Fibroblast of lung (primary cell): ENCODE measurements at regions not wholly inside any gene's neighbourhood (a gene's known extent, or its start where the extent isn't known, plus 50 kb on each side); places are given as distances from the start of the nearest gene placed in this dataset.

Source experiments
- DNase-seq, 2 donors: peaks; one replicate each; pipeline versions ENCODE4 v3.0.0 to v3.0.0-alpha.2; 2010; ENCODE audit warnings: low read depth in 2 of 2
- H2AFZ ChIP-seq: 2 replicates; pipeline ENCODE4 v1.5.1; 2012; ENCODE audit warnings: low read length, control low read depth, inconsistent platforms
- H3K27ac ChIP-seq: 2 replicates; pipeline ENCODE4 v1.5.1; 2011; ENCODE audit warnings: low read length, control low read depth; ENCODE audit not compliant: insufficient read depth
- H3K27me3 ChIP-seq: 2 replicates; pipeline ENCODE4 v1.5.1; 2011; ENCODE audit warnings: mild to moderate bottlenecking, low read length; ENCODE audit not compliant: control insufficient read depth, insufficient read depth
- H3K36me3 ChIP-seq: 2 replicates; pipeline ENCODE4 v1.5.1; 2011; ENCODE audit warnings: low read length; ENCODE audit not compliant: control insufficient read depth, insufficient read depth
- H3K4me1 ChIP-seq: 2 replicates; pipeline ENCODE4 v1.5.1; 2011; ENCODE audit warnings: low read length; ENCODE audit not compliant: control insufficient read depth, insufficient read depth; ENCODE audit errors: extremely low read depth
- H3K4me2 ChIP-seq: 2 replicates; pipeline ENCODE4 v1.5.1; 2011; ENCODE audit warnings: low read length, control low read depth; ENCODE audit not compliant: insufficient read depth; ENCODE audit errors: extremely low read depth
- H3K4me3 ChIP-seq, 4 experiments: fragments of 200-600 bp in 1 of 4; sonication (generic) in 1 of 4; replicated peaks in 1 of 4; 2 replicates each; pipeline ENCODE4 v1.5.1; 2011 to 2016; ENCODE audit warnings: low read length in 4 of 4, low read depth in 3 of 4, mild to moderate bottlenecking in 3 of 4, control low read depth in 2 of 4, inconsistent platforms in 1 of 4, mixed read lengths in 1 of 4; ENCODE audit not compliant: insufficient read depth in 1 of 4; ENCODE audit errors: control extremely low read depth in 1 of 4
- H3K79me2 ChIP-seq: 2 replicates; pipeline ENCODE4 v1.5.1; 2012; ENCODE audit warnings: mild to moderate bottlenecking, low read length, inconsistent platforms; ENCODE audit not compliant: control insufficient read depth, insufficient read depth
- H3K9ac ChIP-seq: 2 replicates; pipeline ENCODE4 v1.5.1; 2011; ENCODE audit warnings: mild to moderate bottlenecking, low read length, control low read depth; ENCODE audit not compliant: insufficient read depth
- H3K9me3 ChIP-seq: 2 replicates; pipeline ENCODE4 v1.5.1; 2012; ENCODE audit warnings: low read depth, low read length; ENCODE audit not compliant: control insufficient read depth, insufficient read depth
- H4K20me1 ChIP-seq: 2 replicates; pipeline ENCODE4 v1.5.1; 2011; ENCODE audit warnings: low read length; ENCODE audit not compliant: control insufficient read depth, insufficient read depth; ENCODE audit errors: extremely low read depth
- EZH2 ChIP-seq: IDR thresholded peaks from 2 replicates; pipeline ENCODE4 v1.5.1; 2012; ENCODE audit warnings: low read length, control low read depth, mild to moderate bottlenecking; ENCODE audit errors: missing control alignments
- TF ChIP-seq, protein P1 (sequence below), 2 donors: IDR thresholded peaks in 1 of 2; conservative IDR thresholded peaks in 1 of 2; 1 replicate in 1 of 2; 2 replicates in 1 of 2; pipeline ENCODE4 v1.5.1; 2011 to 2012; ENCODE audit warnings: low read length in 2 of 2, control low read depth in 1 of 2, inconsistent platforms in 1 of 2, low read depth in 1 of 2, mild to moderate bottlenecking in 1 of 2

DNA sequence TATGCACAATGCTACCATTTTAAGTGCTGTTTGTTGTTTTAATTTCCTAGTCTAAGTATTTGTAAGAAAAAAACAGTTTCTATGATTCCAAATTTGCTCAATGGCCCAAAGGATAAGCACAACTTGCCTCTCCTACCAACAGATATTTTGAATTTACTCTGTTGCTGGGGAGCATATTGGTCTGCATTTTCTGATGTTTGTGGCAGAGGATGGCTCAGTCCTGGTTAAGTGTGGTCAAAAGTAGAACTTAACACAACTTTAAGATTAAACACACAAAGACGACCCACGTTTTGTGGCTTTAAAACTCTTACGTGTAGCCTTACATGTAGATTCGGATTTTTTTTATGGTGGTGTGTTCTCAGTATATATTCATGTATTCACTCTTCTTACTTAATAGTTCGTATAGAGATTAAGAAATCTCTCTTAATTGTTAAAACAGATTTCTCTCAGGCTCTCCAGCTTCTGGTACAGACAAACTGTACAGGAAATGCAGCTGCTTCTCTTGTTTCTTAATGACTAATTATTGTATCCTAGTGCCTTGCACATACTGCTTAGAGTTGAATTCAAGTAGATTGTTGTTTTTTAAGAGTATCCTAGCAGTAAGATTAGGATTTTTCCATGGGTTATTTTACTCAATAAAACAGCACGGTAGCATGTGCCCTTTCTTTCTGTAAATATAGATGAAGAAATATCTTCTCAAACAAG lies 86.2 kb downstream of the GPR85 start:
- no peak for DNase-seq

DNA sequence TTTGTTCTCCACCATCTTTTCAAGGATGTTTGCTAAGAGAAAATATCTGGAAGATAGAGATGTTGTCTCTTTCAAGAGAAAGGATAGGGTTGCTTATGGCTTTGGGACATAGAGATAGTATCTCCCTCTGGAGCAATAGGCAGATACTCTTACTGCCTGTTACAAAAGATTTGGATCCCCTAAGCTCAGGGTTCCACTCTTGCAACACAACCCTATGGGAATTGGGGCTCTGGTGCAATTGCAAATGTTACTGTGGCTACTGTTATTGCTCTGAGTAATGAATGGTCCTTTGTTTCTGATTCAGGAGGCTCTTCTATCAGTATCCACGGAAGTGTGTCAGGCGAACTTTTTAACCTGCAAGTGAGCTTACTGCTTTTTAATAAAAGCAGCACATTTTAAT lies 88.8 kb downstream of the GPR85 start:
- no peaks in the 10 kb centered on the region for H4K20me1 ChIP-seq
- H3K27ac ChIP-seq = no peak overlapping the region
- H3K79me2 ChIP-seq = no peaks in the 10 kb centered on the region
- no peak for DNase-seq
- TF ChIP-seq EZH2 = no peak
- TF ChIP-seq, protein P1, sequence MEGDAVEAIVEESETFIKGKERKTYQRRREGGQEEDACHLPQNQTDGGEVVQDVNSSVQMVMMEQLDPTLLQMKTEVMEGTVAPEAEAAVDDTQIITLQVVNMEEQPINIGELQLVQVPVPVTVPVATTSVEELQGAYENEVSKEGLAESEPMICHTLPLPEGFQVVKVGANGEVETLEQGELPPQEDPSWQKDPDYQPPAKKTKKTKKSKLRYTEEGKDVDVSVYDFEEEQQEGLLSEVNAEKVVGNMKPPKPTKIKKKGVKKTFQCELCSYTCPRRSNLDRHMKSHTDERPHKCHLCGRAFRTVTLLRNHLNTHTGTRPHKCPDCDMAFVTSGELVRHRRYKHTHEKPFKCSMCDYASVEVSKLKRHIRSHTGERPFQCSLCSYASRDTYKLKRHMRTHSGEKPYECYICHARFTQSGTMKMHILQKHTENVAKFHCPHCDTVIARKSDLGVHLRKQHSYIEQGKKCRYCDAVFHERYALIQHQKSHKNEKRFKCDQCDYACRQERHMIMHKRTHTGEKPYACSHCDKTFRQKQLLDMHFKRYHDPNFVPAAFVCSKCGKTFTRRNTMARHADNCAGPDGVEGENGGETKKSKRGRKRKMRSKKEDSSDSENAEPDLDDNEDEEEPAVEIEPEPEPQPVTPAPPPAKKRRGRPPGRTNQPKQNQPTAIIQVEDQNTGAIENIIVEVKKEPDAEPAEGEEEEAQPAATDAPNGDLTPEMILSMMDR (conservative IDR thresholded peaks at IDR 0.05 in 1 of 2, IDR thresholded peaks at IDR 0.05 in 1 of 2; ENCODE audit: low read depth in 1 of 2, low read length in 2 of 2) = no peak
- H3K9ac ChIP-seq = no peak overlapping the region
- H2AFZ ChIP-seq = no peak overlapping the region
- H3K4me3 ChIP-seq = no peak overlapping the region
- no peaks in the 10 kb centered on the region for H3K36me3 ChIP-seq
- H3K4me2 ChIP-seq = no peak overlapping the region
- H3K27me3 ChIP-seq = no peaks in the 10 kb centered on the region
- no peaks in the 10 kb centered on the region for H3K9me3 ChIP-seq
- H3K4me1 ChIP-seq = peaks cover 3% of the 10 kb centered on the region

More for the DNA sequence above, 86.2 kb downstream of the GPR85 start:
- no peaks in the 10 kb centered on the region for H3K4me1 ChIP-seq
- H3K36me3 ChIP-seq = no peaks in the 10 kb centered on the region
- no peak overlapping the region for H3K4me3 ChIP-seq
- H3K27ac ChIP-seq = no peak overlapping the region
- no peak overlapping the region for H2AFZ ChIP-seq
- H3K4me2 ChIP-seq = no peak overlapping the region
- H3K79me2 ChIP-seq = no peaks in the 10 kb centered on the region
- no peaks in the 10 kb centered on the region for H3K27me3 ChIP-seq
- H3K9me3 ChIP-seq = no peaks in the 10 kb centered on the region
- TF ChIP-seq, protein P1 (conservative IDR thresholded peaks at IDR 0.05 in 1 of 2, IDR thresholded peaks at IDR 0.05 in 1 of 2; ENCODE audit: low read depth in 1 of 2, low read length in 2 of 2) = no peak
- TF ChIP-seq EZH2 = no peak
- H4K20me1 ChIP-seq = no peaks in the 10 kb centered on the region
- H3K9ac ChIP-seq = no peak overlapping the region

DNA sequence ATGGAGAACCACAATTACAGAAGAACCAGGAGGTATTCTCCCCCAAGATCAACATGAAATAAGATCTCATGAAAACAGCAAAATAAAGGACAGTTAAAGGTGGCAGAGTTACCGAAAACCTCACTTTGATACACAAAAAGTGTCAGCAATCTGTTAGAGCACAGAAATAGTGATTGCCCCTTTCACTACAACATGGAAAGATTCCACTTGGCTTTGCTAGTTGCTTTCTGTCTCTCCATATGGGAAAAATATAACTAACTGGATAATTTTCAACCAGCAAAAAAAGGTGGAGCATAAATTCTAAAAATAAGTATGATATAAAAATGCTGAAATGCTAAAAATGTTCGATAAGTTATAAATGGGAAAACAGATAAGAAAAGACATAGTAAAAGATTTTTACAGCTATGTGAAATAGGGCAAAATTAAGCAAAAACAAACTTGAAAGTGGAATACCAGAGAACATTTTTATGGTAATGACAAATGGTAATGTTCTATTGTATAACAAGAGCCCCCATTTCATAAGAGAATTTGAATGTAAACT lies 90.2 kb downstream of the GPR85 start:
- H3K79me2 ChIP-seq = no peaks in the 10 kb centered on the region
- no peak overlapping the region for H3K27ac ChIP-seq
- peaks cover 3% of the 10 kb centered on the region for H3K4me1 ChIP-seq
- no peaks in the 10 kb centered on the region for H3K27me3 ChIP-seq
- no peaks in the 10 kb centered on the region for H4K20me1 ChIP-seq
- no peak overlapping the region for H3K9ac ChIP-seq
- H3K4me3 ChIP-seq = no peak overlapping the region
- DNase-seq = no peak
- TF ChIP-seq EZH2 = no peak
- TF ChIP-seq, protein P1 (conservative IDR thresholded peaks at IDR 0.05 in 1 of 2, IDR thresholded peaks at IDR 0.05 in 1 of 2; ENCODE audit: low read depth in 1 of 2, low read length in 2 of 2) = no peak
- no peaks in the 10 kb centered on the region for H3K36me3 ChIP-seq
- H3K9me3 ChIP-seq = no peaks in the 10 kb centered on the region
- H3K4me2 ChIP-seq = no peak overlapping the region
- no peak overlapping the region for H2AFZ ChIP-seq
